PC-3 (cell line): ENCODE measurements at regions not wholly inside any gene's neighbourhood (a gene's known extent, or its start where the extent isn't known, plus 50 kb on each side); places are given as distances from the start of the nearest gene placed in this dataset.
A peak's percentile ranks its signal among the peaks of the same experiment; 100 is the strongest.

Source experiments
- ATAC-seq: fragments of 200-7000 bp; cut with Tn5 transposase; 2 replicates; pipeline ENCODE4 v1.9.1; 2020; ENCODE audit warnings: mild to moderate bottlenecking, moderate library complexity
- BruUV-seq: library from RNA; stranded (reverse); fragments of 400-500 nt; replicated peaks from 2 replicates; lab custom pipeline; 2021; lab: Mats Ljungman, UMichigan
- CTCF ChIA-PET: fragments of 300-600 bp; sonication (Branson Sonifier 250); formaldehyde crosslinking; loops from one replicate; lab custom pipeline; 2022; ENCODE audit warnings: antibody characterized with exemption; lab: Charles Lee
- POLR2A ChIA-PET: fragments of 300-600 bp; sonication (Branson Sonifier 250); formaldehyde crosslinking; loops from one replicate; lab custom pipeline; 2022; ENCODE audit warnings: antibody characterized with exemption; ENCODE audit not compliant: unreplicated experiment; lab: Charles Lee
- DNase-seq: peaks from one replicate; pipeline ENCODE4 v3.0.0-alpha.2; 2015
- H2AFZ ChIP-seq: fragments of 300-600 bp; sonication (generic); 2 replicates; pipeline ENCODE4 v1.6.0; 2016; ENCODE audit warnings: antibody characterized with exemption, low read length
- H3F3A ChIP-seq: fragments of 300-600 bp; sonication (generic); one replicate; pipeline ENCODE4 v1.6.0; 2017; ENCODE audit warnings: antibody characterized with exemption, low read length, control low read depth, mild to moderate bottlenecking; ENCODE audit not compliant: unreplicated experiment
- H3K27ac ChIP-seq: fragments of 300-600 bp; sonication (generic); 2 replicates; pipeline ENCODE4 v1.5.1; 2016; ENCODE audit warnings: mild to moderate bottlenecking, low read length
- H3K27me3 ChIP-seq: fragments of 300-600 bp; sonication (generic); 2 replicates; pipeline ENCODE4 v1.6.1; 2016; ENCODE audit warnings: low read length, mixed read lengths
- H3K36me3 ChIP-seq: fragments of 300-600 bp; sonication (generic); 2 replicates; pipeline ENCODE4 v1.6.1; 2016; ENCODE audit warnings: low read depth, mixed run types, low read length, mixed read lengths
- H3K4me1 ChIP-seq: fragments of 300-600 bp; sonication (generic); 2 replicates; pipeline ENCODE4 v1.5.1; 2016; ENCODE audit warnings: low read length; ENCODE audit not compliant: insufficient read depth
- H3K4me2 ChIP-seq: fragments of 300-600 bp; sonication (generic); 2 replicates; pipeline ENCODE4 v1.6.0; 2016; ENCODE audit warnings: low read length
- H3K4me3 ChIP-seq: fragments of 300-600 bp; sonication (generic); 2 replicates; pipeline ENCODE4 v1.5.1; 2016; ENCODE audit warnings: mild to moderate bottlenecking, low read length, mixed read lengths
- H3K79me2 ChIP-seq: fragments of 300-600 bp; sonication (generic); 2 replicates; pipeline ENCODE4 v1.6.1; 2017; ENCODE audit warnings: low read length, mixed read lengths
- H3K9ac ChIP-seq: fragments of 300-600 bp; sonication (generic); 2 replicates; pipeline ENCODE4 v1.6.0; 2016; ENCODE audit warnings: mild to moderate bottlenecking, low read length
- H3K9me2 ChIP-seq: fragments of 300-600 bp; sonication (generic); replicated peaks from 2 replicates; pipeline ENCODE4 v1.6.1; 2016; ENCODE audit warnings: mixed run types, low read length, mixed read lengths
- H3K9me3 ChIP-seq: fragments of 300-600 bp; sonication (generic); 2 replicates; pipeline ENCODE4 v1.6.1; 2016; ENCODE audit warnings: low read length, mixed read lengths
- H4K20me1 ChIP-seq: fragments of 300-600 bp; sonication (generic); 2 replicates; pipeline ENCODE4 v1.6.1; 2016; ENCODE audit warnings: low read length, mixed read lengths
- CTCF ChIP-seq: fragments of 300-600 bp; sonication (generic); conservative IDR thresholded peaks from 2 replicates; pipeline ENCODE4 v1.5.1; 2017; ENCODE audit warnings: antibody characterized with exemption, low read depth, mild to moderate bottlenecking, low read length
- EZH2 ChIP-seq: fragments of 300-600 bp; sonication (generic); IDR thresholded peaks from one replicate; pipeline ENCODE4 v1.6.1; 2017; ENCODE audit warnings: antibody characterized with exemption, mild to moderate bottlenecking, low read length; ENCODE audit not compliant: unreplicated experiment
- EZH2phosphoT487 ChIP-seq: fragments of 300-600 bp; sonication (generic); IDR thresholded peaks from 2 replicates; pipeline ENCODE4 v1.6.1; 2018; ENCODE audit warnings: mild to moderate bottlenecking, antibody characterized with exemption, low read length, borderline replicate concordance
- intact Hi-C: fragments of 100-400 bp; cut with micrococcal nuclease; formaldehyde crosslinking; loops from 2 replicates; pipeline ENCODE4 v1.9.0; 2023

- ATAC-seq = no peak
- CTCF ChIA-PET = no interaction called here
- DNase-seq = peak; percentile 39
Measured at GRCh38 chr7:13821152-13821787, 168.2 kb downstream of the ETV1 start.

GRCh38 chr7:13822678-13823077 lies 166.8 kb downstream of the ETV1 start:
- Histone ChIP-seq H3K9ac (peak overlapping the region; percentile 69), H3K4me3 (no peak overlapping the region), H3K4me1 (peaks cover 44% of the 10 kb centered on the region), H4K20me1 (no peaks in the 10 kb centered on the region), H2AFZ (peak overlapping the region; percentile 63; the same call in 1 of the 2 replicates), H3K4me2 (peak overlapping the region; percentile 55), H3K36me3 (no peaks in the 10 kb centered on the region), H3K27me3 (no peaks in the 10 kb centered on the region), H3K9me3 (no peaks in the 10 kb centered on the region), H3F3A (no peaks in the 10 kb centered on the region), H3K79me2 (no peaks in the 10 kb centered on the region), H3K27ac (peak overlapping the region; percentile 98), H3K9me2 (no peaks in the 10 kb centered on the region)
- CTCF ChIA-PET = interaction anchor here (0.7 kb wide), 1 partner anchor 1586 kb away, joined by 4 read pairs; no protein-coding TSS in a partner anchor
- BruUV-seq = no TSS peak
- intact Hi-C loops = loop anchor here (2.0 kb wide), 2 partner anchors 26 to 44 kb away; no protein-coding TSS in a partner anchor
- peak; percentile 78 for DNase-seq
- TF ChIP-seq EZH2phosphoT487 (no peak), CTCF (no peak), EZH2 (no peak)
- peak; percentile 78 for ATAC-seq
- POLR2A ChIA-PET = no interaction called here

More at GRCh38 chr7:13821152-13821787, 168.2 kb downstream of the ETV1 start:
- Histone ChIP-seq H3K4me3 (no peak overlapping the region), H3K36me3 (no peaks in the 10 kb centered on the region), H4K20me1 (no peaks in the 10 kb centered on the region), H3K4me2 (peak overlapping the region; percentile 55; the same call in 1 of the 2 replicates), H3K27ac (peak overlapping the region; percentile 98), H3K4me1 (peaks cover 34% of the 10 kb centered on the region), H3K9ac (peak overlapping the region; percentile 69), H2AFZ (peak overlapping the region; percentile 65; the same call in 1 of the 2 replicates), H3K9me2 (no peaks in the 10 kb centered on the region), H3K27me3 (no peaks in the 10 kb centered on the region), H3K9me3 (0 out of 2 replicates have a peak, but pooled peaks cover 4% of the 10 kb centered on the region), H3K79me2 (no peaks in the 10 kb centered on the region), H3F3A (no peaks in the 10 kb centered on the region)
- TF ChIP-seq EZH2 (no peak), CTCF (no peak), EZH2phosphoT487 (no peak)
- intact Hi-C loops = no loop called here
- POLR2A ChIA-PET = no interaction called here
- no TSS peak for BruUV-seq

- no TSS peak for BruUV-seq
- CTCF ChIA-PET = interaction anchor here (0.7 kb wide), 1 partner anchor 53 kb away, joined by 4 read pairs; no protein-coding TSS in a partner anchor
Measured at GRCh38 chr7:13826752-13827151, 162.7 kb downstream of the ETV1 start.

More at GRCh38 chr7:13826752-13827151, 162.7 kb downstream of the ETV1 start:
- H3K4me3 ChIP-seq = no peak overlapping the region
- no peaks in the 10 kb centered on the region for H3K79me2 ChIP-seq
- H3K9ac ChIP-seq = peak overlapping the region; percentile 62
- no peaks in the 10 kb centered on the region for H3K27me3 ChIP-seq
- H3K9me3 ChIP-seq = no peaks in the 10 kb centered on the region
- TF ChIP-seq EZH2phosphoT487 = no peak
- H3K36me3 ChIP-seq = no peaks in the 10 kb centered on the region
- peak overlapping the region; percentile 29; the same call in 1 of the 2 replicates for H2AFZ ChIP-seq
- H3F3A ChIP-seq = no peaks in the 10 kb centered on the region
- H3K27ac ChIP-seq = peak overlapping the region; percentile 90
- H3K9me2 ChIP-seq = no peaks in the 10 kb centered on the region
- intact Hi-C loops = no loop called here
- ATAC-seq (peak; percentile 37; the same call in 1 of the 2 replicates), DNase-seq (peak; percentile 81)
- H4K20me1 ChIP-seq = no peaks in the 10 kb centered on the region
- peaks cover 62% of the 10 kb centered on the region for H3K4me1 ChIP-seq
- peak overlapping the region; percentile 32 for H3K4me2 ChIP-seq
- POLR2A ChIA-PET = interaction anchor here (0.7 kb wide), 1 partner anchor 46 kb away, joined by 4 read pairs; no protein-coding TSS in a partner anchor
